ENCODE measurements at regions not wholly inside any gene's neighbourhood (a gene's known extent, or its start where the extent isn't known, plus 50 kb on each side); places are given as distances from the start of the nearest gene placed in this dataset.

DNA sequence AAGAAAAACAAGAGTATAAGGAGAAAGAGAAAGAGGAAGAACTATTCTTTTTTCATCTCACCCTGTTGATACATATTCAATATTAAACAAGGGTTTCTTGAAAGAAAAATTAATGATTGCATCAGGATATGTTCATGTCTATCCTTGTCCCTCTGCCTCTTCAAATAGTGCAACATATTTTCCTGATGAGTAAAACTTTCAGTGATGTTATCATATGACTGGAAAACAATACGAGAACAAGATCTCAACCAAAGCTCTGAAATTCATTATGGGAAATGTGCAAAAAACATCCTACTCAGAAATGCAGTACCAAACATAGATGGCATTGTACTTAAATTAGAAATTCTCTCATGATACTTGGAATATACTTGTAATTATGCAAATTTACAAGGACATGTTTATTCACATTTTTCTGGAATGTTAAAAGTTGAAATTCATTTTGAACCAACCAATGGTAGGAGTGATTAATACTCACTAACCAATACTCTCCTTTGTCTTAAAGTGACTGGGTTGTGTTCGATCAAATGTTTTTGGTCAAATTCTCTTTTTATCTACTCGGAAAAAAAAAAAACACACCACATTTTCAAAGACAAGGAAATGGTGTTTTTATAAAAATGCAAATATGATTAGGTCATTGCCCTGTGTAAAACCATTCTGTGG lies 148.9 kb upstream of the GULP1 start:
- intact Hi-C loops (cut with DNase I) = no loop called here
- Histone ChIP-seq H3K9me3 (no peaks in the 10 kb centered on the region), H3K4me1 (no peaks in the 10 kb centered on the region), H3K36me3 (no peaks in the 10 kb centered on the region), H3K4me3 (no peak overlapping the region), H3K27me3 (no peaks in the 10 kb centered on the region), H3K27ac (no peak overlapping the region)
- no peak for ATAC-seq
- DNase-seq = no peak
- TF ChIP-seq, protein P1, sequence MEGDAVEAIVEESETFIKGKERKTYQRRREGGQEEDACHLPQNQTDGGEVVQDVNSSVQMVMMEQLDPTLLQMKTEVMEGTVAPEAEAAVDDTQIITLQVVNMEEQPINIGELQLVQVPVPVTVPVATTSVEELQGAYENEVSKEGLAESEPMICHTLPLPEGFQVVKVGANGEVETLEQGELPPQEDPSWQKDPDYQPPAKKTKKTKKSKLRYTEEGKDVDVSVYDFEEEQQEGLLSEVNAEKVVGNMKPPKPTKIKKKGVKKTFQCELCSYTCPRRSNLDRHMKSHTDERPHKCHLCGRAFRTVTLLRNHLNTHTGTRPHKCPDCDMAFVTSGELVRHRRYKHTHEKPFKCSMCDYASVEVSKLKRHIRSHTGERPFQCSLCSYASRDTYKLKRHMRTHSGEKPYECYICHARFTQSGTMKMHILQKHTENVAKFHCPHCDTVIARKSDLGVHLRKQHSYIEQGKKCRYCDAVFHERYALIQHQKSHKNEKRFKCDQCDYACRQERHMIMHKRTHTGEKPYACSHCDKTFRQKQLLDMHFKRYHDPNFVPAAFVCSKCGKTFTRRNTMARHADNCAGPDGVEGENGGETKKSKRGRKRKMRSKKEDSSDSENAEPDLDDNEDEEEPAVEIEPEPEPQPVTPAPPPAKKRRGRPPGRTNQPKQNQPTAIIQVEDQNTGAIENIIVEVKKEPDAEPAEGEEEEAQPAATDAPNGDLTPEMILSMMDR (IDR thresholded peaks at IDR 0.05) = no peak
- 63 to 64% methylated on average over 3 of the region's 3 CpGs for WGBS, 2 donors

DNA sequence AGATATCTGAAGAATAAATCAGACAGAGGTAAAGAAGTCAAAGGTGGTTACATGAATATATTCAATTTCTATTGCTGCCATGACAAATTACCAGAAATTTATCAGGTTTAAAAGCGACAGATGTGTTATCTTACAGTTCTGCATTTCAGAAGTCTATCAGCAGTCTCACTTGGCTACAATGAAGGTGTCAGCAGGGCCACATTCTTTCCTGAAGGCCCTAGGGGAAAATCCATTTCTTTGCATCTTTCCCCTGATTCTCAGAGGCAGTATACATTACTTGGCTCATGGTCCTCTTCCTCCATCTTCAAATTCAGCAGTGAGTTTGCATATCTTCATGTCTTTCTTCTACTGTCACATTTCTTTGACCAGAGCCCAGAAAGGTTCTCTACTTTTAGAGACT lies 145.8 kb upstream of the GULP1 start:
- Histone ChIP-seq H3K27ac (no peak overlapping the region), H3K36me3 (no peaks in the 10 kb centered on the region), H3K27me3 (no peaks in the 10 kb centered on the region), H3K4me1 (no peaks in the 10 kb centered on the region), H3K4me3 (no peak overlapping the region), H3K9me3 (no peaks in the 10 kb centered on the region)
- TF ChIP-seq, protein P1 (IDR thresholded peaks at IDR 0.05) = no peak
- DNase-seq (no peak), ATAC-seq (no peak)
- 0 to 32% methylated on average over 1 of the region's 1 CpG for WGBS, 2 donors
- intact Hi-C loops (cut with DNase I) = no loop called here

DNA sequence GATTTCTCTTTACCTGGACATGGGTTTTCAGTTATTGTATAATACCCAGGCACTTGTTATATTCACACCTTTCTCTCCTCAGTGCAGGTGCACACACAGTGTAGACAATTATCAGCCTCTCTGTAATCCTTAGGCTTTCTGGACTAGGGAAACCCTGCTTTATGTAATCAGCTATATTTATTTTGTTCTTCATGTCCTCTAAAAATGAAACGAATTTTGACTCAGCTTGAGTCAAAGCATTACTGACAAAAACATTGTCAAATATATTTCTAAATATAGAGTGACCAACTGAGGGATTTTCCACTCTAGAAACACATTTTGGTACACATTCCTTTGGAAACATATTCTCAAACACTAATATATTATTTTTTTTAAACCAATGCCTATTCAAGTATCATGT lies 144.8 kb upstream of the GULP1 start:
- TF ChIP-seq, protein P1 (IDR thresholded peaks at IDR 0.05) = no peak
- intact Hi-C loops (cut with DNase I) = no loop called here
- Histone ChIP-seq H3K27ac (no peak overlapping the region), H3K4me1 (no peaks in the 10 kb centered on the region), H3K9me3 (no peaks in the 10 kb centered on the region), H3K27me3 (no peaks in the 10 kb centered on the region), H3K36me3 (no peaks in the 10 kb centered on the region), H3K4me3 (no peak overlapping the region)
- ATAC-seq (no peak), DNase-seq (no peak)
- 29 to 35% methylated on average over 1 of the region's 1 CpG for WGBS, 2 donors

DNA sequence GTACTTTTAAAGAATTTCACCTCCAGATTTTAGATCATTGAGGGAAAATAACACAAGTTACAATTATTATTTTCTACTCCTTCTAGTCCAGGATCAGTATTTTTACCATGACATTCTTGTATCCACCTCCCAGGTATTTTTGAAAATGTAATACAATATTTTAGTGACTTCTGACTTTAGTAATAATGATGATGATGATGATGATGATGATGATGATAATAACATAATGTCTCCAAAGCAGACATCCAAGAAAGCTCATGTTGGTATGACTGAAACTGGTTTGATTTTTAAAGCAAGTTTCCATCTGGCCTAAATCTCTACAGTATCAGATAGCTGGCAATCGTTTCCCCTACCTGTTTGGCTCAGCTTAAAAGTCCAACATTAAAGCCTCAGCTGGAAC lies 140.0 kb upstream of the GULP1 start:
- 48 to 79% methylated on average over 1 of the region's 1 CpG for WGBS, 2 donors
- intact Hi-C loops (cut with DNase I) = no loop called here
- TF ChIP-seq, protein P1 (IDR thresholded peaks at IDR 0.05) = no peak
- H3K27me3 ChIP-seq = no peaks in the 10 kb centered on the region
- no peak overlapping the region for H3K27ac ChIP-seq
- no peaks in the 10 kb centered on the region for H3K4me1 ChIP-seq
- no peaks in the 10 kb centered on the region for H3K9me3 ChIP-seq
- ATAC-seq (no peak), DNase-seq (no peak)
- H3K36me3 ChIP-seq = no peaks in the 10 kb centered on the region
- no peak overlapping the region for H3K4me3 ChIP-seq

Data from heart right ventricle (tissue), 16 donors.